GM12878 (cell line): ENCODE measurements at regions not wholly inside any gene's neighbourhood (a gene's known extent, or its start where the extent isn't known, plus 50 kb on each side); places are given as distances from the start of the nearest gene placed in this dataset.

ENCODE experiments used
- ATAC-seq: fragments of 200-7000 bp; cut with Tn5 transposase; 3 replicates; pipeline ENCODE4 v1.9.1; 2020; ENCODE audit warnings: mild to moderate bottlenecking, moderate library complexity
- BruUV-seq: library from RNA; stranded (reverse); fragments of 400-500 nt; replicated peaks from 2 replicates; lab custom pipeline; 2021; lab: Mats Ljungman, UMichigan
- CTCF ChIA-PET: fragments of 300-600 bp; sonication (Branson Sonifier 250); formaldehyde crosslinking; extraction: SDS; loops from one replicate; lab custom pipeline; 2021; ENCODE audit warnings: inconsistent platforms; lab: Yijun Ruan, JAX
- POLR2A ChIA-PET: fragments of 350-600 bp; formaldehyde crosslinking; extraction: SDS; loops from one replicate; lab custom pipeline; 2021; ENCODE audit warnings: inconsistent platforms; lab: Charles Lee
- RAD21 ChIA-PET: fragments of 300-600 bp; sonication (Branson Sonifier 250); formaldehyde crosslinking; loops from one replicate; lab custom pipeline; 2023; ENCODE audit warnings: antibody characterized with exemption; ENCODE audit not compliant: unreplicated experiment; lab: Charles Lee
- SMC1A ChIA-PET: fragments of 300-600 bp; sonication (Branson Sonifier 250); formaldehyde crosslinking; loops from one replicate; lab custom pipeline; 2023; ENCODE audit not compliant: unreplicated experiment, uncharacterized antibody; lab: Charles Lee
- DNase-seq: peaks from one replicate; pipeline ENCODE4 v3.0.0-alpha.2; 2011; ENCODE audit warnings: low read depth, low spot score
- FAIRE-seq: peaks from 3 replicates; lab custom pipeline; 2011; peaks lifted over from hg19 to GRCh38; lab: Jason Lieb, UNC
- H2AFZ ChIP-seq: 2 replicates; pipeline ENCODE4 v1.6.0; 2011; ENCODE audit warnings: low read depth, low read length, control low read depth; ENCODE audit not compliant: control insufficient read depth
- H3K27ac ChIP-seq: 2 replicates; pipeline ENCODE4 v1.5.1; 2011; ENCODE audit warnings: control low read depth; ENCODE audit not compliant: control insufficient read depth, insufficient read depth
- H3K27me3 ChIP-seq, 2 experiments: replicated peaks in 1 of 2; 2 replicates each; pipeline versions ENCODE4 v1.6.0 to v1.6.1; 2011; ENCODE audit warnings: low read length in 1 of 2; ENCODE audit not compliant: control insufficient read depth in 2 of 2, insufficient read depth in 2 of 2
- H3K36me3 ChIP-seq, 2 experiments: 2 replicates each; pipeline ENCODE4 v1.5.1; 2011; ENCODE audit warnings: low read length in 1 of 2; ENCODE audit not compliant: control insufficient read depth in 2 of 2, insufficient read depth in 2 of 2
- H3K4me1 ChIP-seq: 2 replicates; pipeline ENCODE4 v1.6.1; 2011; ENCODE audit warnings: mild to moderate bottlenecking, low read length, moderate library complexity, mixed read lengths; ENCODE audit not compliant: control insufficient read depth, insufficient read depth
- H3K4me2 ChIP-seq: 2 replicates; pipeline ENCODE4 v1.6.0; 2011; ENCODE audit warnings: control low read depth; ENCODE audit not compliant: control insufficient read depth, insufficient read depth
- H3K4me3 ChIP-seq: fragments of 200-600 bp; sonication (generic); 2 replicates; pipeline ENCODE4 v1.5.1; 2016
- H3K79me2 ChIP-seq: 2 replicates; pipeline ENCODE4 v1.6.0; 2011; ENCODE audit warnings: low read length; ENCODE audit not compliant: control insufficient read depth, insufficient read depth
- H3K9ac ChIP-seq: 2 replicates; pipeline ENCODE4 v1.8.0; 2011; ENCODE audit warnings: low read length, control low read depth, mixed read lengths; ENCODE audit not compliant: control insufficient read depth, insufficient read depth
- H3K9me3 ChIP-seq: replicated peaks from 3 replicates; pipeline ENCODE4 v1.5.1; 2011; ENCODE audit warnings: mild to moderate bottlenecking, low read length; ENCODE audit not compliant: control insufficient read depth, insufficient read depth
- H4K20me1 ChIP-seq: 2 replicates; pipeline ENCODE4 v1.6.0; 2011; ENCODE audit not compliant: control insufficient read depth, insufficient read depth
- HDAC6 ChIP-seq: fragments of 200-600 bp; sonication (generic); IDR thresholded peaks from one replicate; pipeline ENCODE4 v1.8.0; 2017; ENCODE audit warnings: antibody characterized with exemption; ENCODE audit not compliant: unreplicated experiment
- HSF1 ChIP-seq: fragments of 150-350 bp; IDR thresholded peaks from 2 replicates; pipeline ENCODE4 v1.6.1; 2014; ENCODE audit warnings: mild to moderate bottlenecking, low read depth, low read length
- IKZF2 ChIP-seq, 2 experiments: fragments of 450-650 bp; IDR thresholded peaks; 2 replicates each; pipeline ENCODE4 v1.6.1; 2017; ENCODE audit warnings: mild to moderate bottlenecking in 2 of 2, moderate library complexity in 2 of 2
- IRF5 ChIP-seq: fragments of 450-650 bp; IDR thresholded peaks from 2 replicates; pipeline ENCODE4 v1.6.1; 2017; ENCODE audit warnings: borderline replicate concordance
- KAT2A ChIP-seq: conservative IDR thresholded peaks from 2 replicates; pipeline ENCODE4 v1.6.1; 2011; ENCODE audit warnings: low read depth, low read length; ENCODE audit not compliant: control insufficient read depth
- MEF2B ChIP-seq: fragments of 450-650 bp; IDR thresholded peaks from 2 replicates; pipeline ENCODE4 v1.6.1; 2018; ENCODE audit warnings: mild to moderate bottlenecking, moderate library complexity; ENCODE audit not compliant: partially characterized antibody, poor library complexity, severe bottlenecking
- MTA3 ChIP-seq: IDR thresholded peaks from 2 replicates; pipeline ENCODE4 v1.6.1; 2012; ENCODE audit warnings: low read length, inconsistent platforms, borderline replicate concordance
- NFYA ChIP-seq: IDR thresholded peaks from 2 replicates; pipeline ENCODE4 v1.6.1; 2011; ENCODE audit warnings: low read depth, mild to moderate bottlenecking, low read length, improper control_type of control experiment, borderline replicate concordance
- NKRF ChIP-seq: fragments of 450-650 bp; conservative IDR thresholded peaks from 2 replicates; pipeline ENCODE4 v1.6.1; 2017; ENCODE audit warnings: mild to moderate bottlenecking, moderate library complexity
- PML ChIP-seq: IDR thresholded peaks from 2 replicates; pipeline ENCODE4 v1.6.1; 2012; ENCODE audit warnings: low read length, inconsistent platforms
- SIN3A ChIP-seq: IDR thresholded peaks from 2 replicates; pipeline ENCODE4 v1.6.1; 2012; ENCODE audit warnings: low read depth, low read length, improper control_type of control experiment
- SMAD5 ChIP-seq: IDR thresholded peaks from 2 replicates; pipeline ENCODE4 v1.6.1; 2016; ENCODE audit warnings: antibody characterized with exemption, low read depth
- SREBF2 ChIP-seq: IDR thresholded peaks from 2 replicates; pipeline ENCODE4 v1.6.1; 2012; ENCODE audit warnings: mild to moderate bottlenecking, low read length
- SRF ChIP-seq, 2 experiments: IDR thresholded peaks; 2 replicates each; pipeline ENCODE4 v1.6.1; 2011; ENCODE audit warnings: low read depth in 2 of 2, low read length in 2 of 2, mild to moderate bottlenecking in 1 of 2, moderate library complexity in 1 of 2
- YBX1 ChIP-seq: fragments of 450-650 bp; IDR thresholded peaks from 2 replicates; pipeline ENCODE4 v1.6.1; 2016; ENCODE audit warnings: antibody characterized with exemption
- ZBTB33 ChIP-seq: fragments of 450-650 bp; IDR thresholded peaks from 2 replicates; pipeline ENCODE4 v1.6.1; 2017; ENCODE audit warnings: mild to moderate bottlenecking
- WGBS: methylation state at CpG from one replicate; pipeline ENCODE4 v1.1.6; 2016; ENCODE audit warnings: low lambda C conversion rate; ENCODE audit not compliant: insufficient replicate concordance, insufficient coverage; ENCODE audit errors: missing lambda C conversion rate; 5-methylcytosine and 5-hydroxymethylcytosine counted together
- in situ Hi-C: fragments of 300-500 bp; cut with MboI; formaldehyde crosslinking; loops from 9 replicates; pipeline ENCODE4 v1.14.3; 2018; ENCODE audit warnings: mixed read lengths
- intact Hi-C: fragments of 100-400 bp; cut with micrococcal nuclease; formaldehyde crosslinking; loops from one replicate; pipeline ENCODE4 v1.14.2; 2022; ENCODE audit not compliant: unreplicated experiment
- TF ChIP-seq, protein P1 (sequence below): fragments of 450-650 bp; IDR thresholded peaks from 2 replicates; pipeline ENCODE4 v1.6.1; 2016; ENCODE audit warnings: mild to moderate bottlenecking

- ChIA-PET CTCF (no interaction called here), RAD21 (no interaction called here), SMC1A (no interaction called here), POLR2A (no interaction called here)
- no peak overlapping the region for H3K4me2 ChIP-seq
- H3K36me3 ChIP-seq: no peaks in the 10 kb centered on the region
- no peak overlapping the region for H2AFZ ChIP-seq
- peak; percentile 23 for ATAC-seq
- H3K79me2 ChIP-seq: no peaks in the 10 kb centered on the region
- H3K4me1 ChIP-seq: no peaks in the 10 kb centered on the region; the same call in 1 of the 2 replicates
- BruUV-seq: no TSS peak
- in situ Hi-C loops (no loop called here), intact Hi-C loops (no loop called here)
- H3K27ac ChIP-seq: no peak overlapping the region
- peaks cover 0 to 3% of the 10 kb centered on the region in 2 experiments; a peak in 2 of 4 replicates for H3K27me3 ChIP-seq
- FAIRE-seq: no peak
- no peaks in the 10 kb centered on the region for H3K9me3 ChIP-seq
- WGBS: 0% methylated on average over 1 of the region's 1 CpG
- no peaks in the 10 kb centered on the region; the same call in 1 of the 2 replicates for H4K20me1 ChIP-seq
- H3K4me3 ChIP-seq: no peak overlapping the region
- no peak overlapping the region for H3K9ac ChIP-seq
- DNase-seq: no peak
- TF ChIP-seq YBX1 (no peak), SMAD5 (no peak), SRF (IDR thresholded peaks at IDR 0.05; ENCODE audit: low read depth in 2 of 2, low read length in 2 of 2) (no peak), SIN3A (no peak), KAT2A (no peak), ZBTB33 (no peak), IKZF2 (IDR thresholded peaks at IDR 0.05) (no peak), HSF1 (no peak), NFYA (no peak), IRF5 (no peak), MTA3 (no peak), HDAC6 (no peak), MEF2B (no peak), PML (no peak), NKRF (no peak), SREBF2 (no peak)
- TF ChIP-seq, protein P1, sequence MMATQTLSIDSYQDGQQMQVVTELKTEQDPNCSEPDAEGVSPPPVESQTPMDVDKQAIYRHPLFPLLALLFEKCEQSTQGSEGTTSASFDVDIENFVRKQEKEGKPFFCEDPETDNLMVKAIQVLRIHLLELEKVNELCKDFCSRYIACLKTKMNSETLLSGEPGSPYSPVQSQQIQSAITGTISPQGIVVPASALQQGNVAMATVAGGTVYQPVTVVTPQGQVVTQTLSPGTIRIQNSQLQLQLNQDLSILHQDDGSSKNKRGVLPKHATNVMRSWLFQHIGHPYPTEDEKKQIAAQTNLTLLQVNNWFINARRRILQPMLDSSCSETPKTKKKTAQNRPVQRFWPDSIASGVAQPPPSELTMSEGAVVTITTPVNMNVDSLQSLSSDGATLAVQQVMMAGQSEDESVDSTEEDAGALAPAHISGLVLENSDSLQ: no peak
These were observed 64.0 kb downstream of the BOD1L2 start for GRCh38 chr18:57210716-57211411.
